ENCODE measurements at regions not wholly inside any gene's neighbourhood (a gene's known extent, or its start where the extent isn't known, plus 50 kb on each side); places are given as distances from the start of the nearest gene placed in this dataset.

DNA sequence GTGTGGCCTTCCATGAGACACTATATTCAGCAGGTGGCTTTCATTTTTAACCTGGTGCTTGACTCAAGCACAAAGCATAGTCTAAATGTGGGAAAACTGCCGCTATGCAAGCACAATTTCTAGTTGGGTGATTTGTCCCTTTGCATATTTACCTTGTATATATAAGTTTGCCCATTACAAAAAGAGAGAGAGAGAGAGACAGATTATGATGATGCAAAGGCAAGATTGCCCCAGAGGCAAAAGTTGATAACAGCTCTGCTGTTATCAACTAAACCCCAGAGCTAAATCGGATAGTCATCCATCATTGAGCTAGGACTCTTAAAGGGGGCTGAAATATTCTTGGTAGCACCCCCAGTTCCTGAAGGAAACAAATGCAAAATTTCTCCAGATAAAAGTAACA lies 141.5 kb downstream of the AQP9 start:
- no peak for TF ChIP-seq ZFX (IDR thresholded peaks at IDR 0.05; ENCODE audit: borderline replicate concordance)
- TF ChIP-seq, protein P1, sequence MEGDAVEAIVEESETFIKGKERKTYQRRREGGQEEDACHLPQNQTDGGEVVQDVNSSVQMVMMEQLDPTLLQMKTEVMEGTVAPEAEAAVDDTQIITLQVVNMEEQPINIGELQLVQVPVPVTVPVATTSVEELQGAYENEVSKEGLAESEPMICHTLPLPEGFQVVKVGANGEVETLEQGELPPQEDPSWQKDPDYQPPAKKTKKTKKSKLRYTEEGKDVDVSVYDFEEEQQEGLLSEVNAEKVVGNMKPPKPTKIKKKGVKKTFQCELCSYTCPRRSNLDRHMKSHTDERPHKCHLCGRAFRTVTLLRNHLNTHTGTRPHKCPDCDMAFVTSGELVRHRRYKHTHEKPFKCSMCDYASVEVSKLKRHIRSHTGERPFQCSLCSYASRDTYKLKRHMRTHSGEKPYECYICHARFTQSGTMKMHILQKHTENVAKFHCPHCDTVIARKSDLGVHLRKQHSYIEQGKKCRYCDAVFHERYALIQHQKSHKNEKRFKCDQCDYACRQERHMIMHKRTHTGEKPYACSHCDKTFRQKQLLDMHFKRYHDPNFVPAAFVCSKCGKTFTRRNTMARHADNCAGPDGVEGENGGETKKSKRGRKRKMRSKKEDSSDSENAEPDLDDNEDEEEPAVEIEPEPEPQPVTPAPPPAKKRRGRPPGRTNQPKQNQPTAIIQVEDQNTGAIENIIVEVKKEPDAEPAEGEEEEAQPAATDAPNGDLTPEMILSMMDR (IDR thresholded peaks at IDR 0.05), result no peak

DNA sequence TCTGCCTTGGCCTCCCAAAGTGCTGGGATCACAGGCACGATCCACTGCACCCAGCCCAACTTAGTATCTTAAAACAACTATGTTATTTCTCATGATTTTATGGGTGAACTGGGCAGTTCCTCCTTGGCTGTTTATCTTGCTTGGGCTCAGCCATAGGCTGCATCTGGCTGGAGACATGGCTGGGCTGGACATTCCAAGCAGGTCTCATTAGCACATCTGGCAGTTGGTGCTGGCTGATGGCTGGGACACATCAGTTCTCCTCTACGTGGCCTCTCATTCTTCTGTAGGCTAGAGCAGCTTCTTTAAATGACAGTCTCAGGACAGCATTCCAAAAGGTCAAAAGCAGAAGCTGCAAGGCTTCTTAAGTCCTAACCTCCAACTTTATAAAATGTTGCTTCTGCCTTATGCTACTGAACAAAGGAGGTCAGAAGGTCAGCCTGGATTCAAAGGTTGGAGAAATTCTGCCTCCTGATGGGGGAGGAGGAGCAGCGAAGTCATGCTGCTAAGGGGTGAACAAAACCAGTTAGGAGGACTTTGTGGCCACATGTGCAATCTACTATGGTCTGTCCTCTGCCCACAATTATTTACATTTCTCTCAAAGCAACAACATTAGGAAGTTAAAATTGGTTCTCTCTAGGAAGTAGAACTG lies 144.0 kb downstream of the AQP9 start:
- TF ChIP-seq, protein P1 (IDR thresholded peaks at IDR 0.05), result no peak
- no peak for TF ChIP-seq ZFX (IDR thresholded peaks at IDR 0.05; ENCODE audit: borderline replicate concordance)
- H3K27ac ChIP-seq, result no peak overlapping the region

More for the DNA sequence above, 141.5 kb downstream of the AQP9 start:
- H3K27ac ChIP-seq, result no peak overlapping the region

GRCh38 chr15:58283302-58283701 lies 145.1 kb downstream of the AQP9 start:
- no peak for TF ChIP-seq ZFX (IDR thresholded peaks at IDR 0.05; ENCODE audit: borderline replicate concordance)
- TF ChIP-seq, protein P1 (IDR thresholded peaks at IDR 0.05), result no peak

GRCh38 chr15:58284293-58284692 lies 146.1 kb downstream of the AQP9 start:
- TF ChIP-seq ZFX (IDR thresholded peaks at IDR 0.05; ENCODE audit: borderline replicate concordance), result no peak
- TF ChIP-seq, protein P1 (IDR thresholded peaks at IDR 0.05), result no peak
- no peak overlapping the region for H3K27ac ChIP-seq

More at GRCh38 chr15:58283302-58283701, 145.1 kb downstream of the AQP9 start:
- H3K27ac ChIP-seq, result no peak overlapping the region

DNA sequence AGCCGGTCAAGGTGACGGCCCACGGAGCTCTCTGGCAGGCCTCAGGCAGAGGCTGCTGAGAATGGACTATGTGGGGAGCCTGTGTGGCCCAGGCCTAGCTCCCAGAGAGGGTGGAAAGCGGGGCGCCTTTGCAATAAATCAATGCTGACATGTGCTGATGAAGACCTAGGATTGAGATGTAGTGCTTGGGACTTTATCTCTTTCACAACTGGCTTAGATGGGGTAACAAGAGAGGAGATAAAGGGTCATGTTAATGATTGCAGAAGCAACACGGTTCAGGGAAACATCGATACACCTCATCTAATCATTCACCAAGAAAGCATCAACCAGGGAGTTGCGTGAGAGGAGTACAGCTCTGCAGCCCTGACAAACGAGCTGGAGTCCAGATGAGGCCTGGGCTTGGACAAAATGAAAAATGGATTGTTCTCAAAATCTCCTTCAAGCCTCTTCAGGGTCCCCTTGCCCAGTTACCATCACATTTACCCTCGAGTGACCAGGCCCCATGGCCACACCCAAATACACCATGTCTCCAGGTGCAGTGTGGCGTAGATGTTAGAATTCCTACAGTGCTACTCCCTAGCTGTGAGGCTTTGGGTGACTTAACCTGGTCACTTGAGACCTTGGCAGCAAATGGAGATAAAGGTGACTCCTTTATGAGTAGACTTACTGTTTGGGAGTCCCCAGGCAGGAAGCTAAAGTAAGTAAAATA lies 146.4 kb upstream of the LIPC start:
- TF ChIP-seq, protein P1 (IDR thresholded peaks at IDR 0.05), result no peak
- no peak for TF ChIP-seq ZFX (IDR thresholded peaks at IDR 0.05; ENCODE audit: borderline replicate concordance)
- no peak overlapping the region for H3K27ac ChIP-seq

GRCh38 chr15:58285921-58286278 lies 145.9 kb upstream of the LIPC start:
- no peak for TF ChIP-seq ZFX (IDR thresholded peaks at IDR 0.05; ENCODE audit: borderline replicate concordance)
- TF ChIP-seq, protein P1 (IDR thresholded peaks at IDR 0.05), result no peak
- no peak overlapping the region for H3K27ac ChIP-seq

- no peak for TF ChIP-seq ZFX (IDR thresholded peaks at IDR 0.05; ENCODE audit: borderline replicate concordance)
- TF ChIP-seq, protein P1 (IDR thresholded peaks at IDR 0.05), result no peak
- H3K27ac ChIP-seq, result no peak overlapping the region
Measured at GRCh38 chr15:58286523-58286922, 145.3 kb upstream of the LIPC start.
